NB4 (cell line): ENCODE measurements at regions not wholly inside any gene's neighbourhood (a gene's known extent, or its start where the extent isn't known, plus 50 kb on each side); places are given as distances from the start of the nearest gene placed in this dataset.
A peak's percentile ranks its signal among the peaks of the same experiment; 100 is the strongest.

Source experiments
- DNase-seq: peaks from one replicate; pipeline ENCODE4 v3.0.0; 2010; ENCODE audit warnings: low read depth
- H3K4me3 ChIP-seq: one replicate; pipeline ENCODE4 v1.5.1; 2011; ENCODE audit warnings: mild to moderate bottlenecking, low read depth, low read length, moderate library complexity
- CTCF ChIP-seq: IDR thresholded peaks from one replicate; pipeline ENCODE4 v1.5.1; 2012; ENCODE audit warnings: low read depth, low read length
- MAX ChIP-seq: IDR thresholded peaks from 2 replicates; pipeline ENCODE4 v1.6.1; 2011; ENCODE audit warnings: low read depth, low read length
- MYC ChIP-seq: IDR thresholded peaks from 2 replicates; pipeline ENCODE4 v1.6.1; 2011; ENCODE audit warnings: low read depth, low read length
- POLR2A ChIP-seq: IDR thresholded peaks from 2 replicates; pipeline ENCODE4 v1.6.1; 2011; ENCODE audit warnings: mild to moderate bottlenecking; ENCODE audit not compliant: insufficient read length; ENCODE audit errors: extremely low read depth

- no peak for DNase-seq
- TF ChIP-seq CTCF: no peak
- no peak for TF ChIP-seq MYC
- no peak for TF ChIP-seq MAX
- no peak for TF ChIP-seq POLR2A
- H3K4me3 ChIP-seq: no peak overlapping the region
Observed at GRCh38 chr2:163341426-163341825, 394.4 kb downstream of the FIGN start.

GRCh38 chr2:163338270-163338669 is 397.5 kb downstream of the FIGN start:
- no peak overlapping the region for H3K4me3 ChIP-seq
- DNase-seq: no peak
- no peak for TF ChIP-seq CTCF
- TF ChIP-seq MYC: no peak

GRCh38 chr2:163324677-163325076 is 411.1 kb downstream of the FIGN start:
- DNase-seq: no peak
- TF ChIP-seq MYC: no peak
- TF ChIP-seq CTCF: no peak
- TF ChIP-seq MAX: no peak
- TF ChIP-seq POLR2A: no peak
- no peak overlapping the region for H3K4me3 ChIP-seq

GRCh38 chr2:163319006-163319405 is 416.8 kb downstream of the FIGN start:
- H3K4me3 ChIP-seq: no peak overlapping the region
- no peak for TF ChIP-seq MAX
- TF ChIP-seq MYC: no peak
- no peak for TF ChIP-seq CTCF
- no peak for TF ChIP-seq POLR2A
- peak; percentile 52 for DNase-seq

GRCh38 chr2:163314712-163315111 is 421.1 kb downstream of the FIGN start:
- TF ChIP-seq CTCF: no peak
- TF ChIP-seq MAX: no peak
- TF ChIP-seq POLR2A: no peak
- no peak for TF ChIP-seq MYC
- no peak overlapping the region for H3K4me3 ChIP-seq
- no peak for DNase-seq

- TF ChIP-seq MYC (no peak), MAX (no peak), POLR2A (no peak), CTCF (no peak)
- H3K4me3 ChIP-seq: no peak overlapping the region
- no peak for DNase-seq
Observed at GRCh38 chr2:163312713-163313112, 423.1 kb downstream of the FIGN start.
